ENCODE measurements at regions not wholly inside any gene's neighbourhood (a gene's known extent, or its start where the extent isn't known, plus 50 kb on each side); places are given as distances from the start of the nearest gene placed in this dataset.

DNA sequence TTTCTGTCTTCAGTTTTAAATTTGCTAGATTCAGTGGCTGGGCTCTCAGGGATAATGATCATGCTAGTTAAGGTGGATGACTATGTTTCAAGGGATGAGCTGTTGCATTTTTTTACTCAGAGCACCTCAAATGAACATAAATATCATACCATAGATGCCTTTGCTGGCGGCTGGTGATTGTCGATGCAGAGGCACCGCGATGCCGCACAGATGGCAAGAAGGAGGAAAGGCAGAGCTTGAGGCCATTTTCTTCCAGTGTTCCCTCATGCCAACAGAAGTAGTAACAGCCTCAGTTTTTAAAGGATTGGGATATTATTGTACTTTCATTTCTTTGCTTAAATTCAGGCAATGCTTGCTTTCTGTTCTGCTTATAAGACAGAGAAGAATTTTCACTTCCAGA, 654.7 kb upstream of the IGFBP7 start:
- TF ChIP-seq CTCF (conservative IDR thresholded peaks at IDR 0.05) (no peak), ZFX (IDR thresholded peaks at IDR 0.05) (no peak)
